Activated CD4-positive, alpha-beta T cell treated with anti-CD3 and anti-CD28 coated beads for 48 hours (primary cell): ENCODE measurements at regions not wholly inside any gene's neighbourhood (a gene's known extent, or its start where the extent isn't known, plus 50 kb on each side); places are given as distances from the start of the nearest gene placed in this dataset.
"Not testable (repeated sequence)": the region's sequence is repeated elsewhere in the genome, so short reads cannot be mapped to it uniquely, and the experiment has no call there.

Source experiments
- DNase-seq: peaks from one replicate; pipeline ENCODE4 v3.0.0-alpha.2; 2020

- DNase-seq = no peak
Measured at GRCh38 chr9:100819980-100820379, 208.5 kb upstream of the PLPPR1 start.

- DNase-seq = not testable (repeated sequence)
Measured at GRCh38 chr9:100833035-100833434, 195.5 kb upstream of the PLPPR1 start.

GRCh38 chr9:100838857-100839256 is 189.7 kb upstream of the PLPPR1 start:
- no peak for DNase-seq

- no peak for DNase-seq
Measured at GRCh38 chr9:100848726-100849125, 179.8 kb upstream of the PLPPR1 start.

- no peak for DNase-seq
Measured at GRCh38 chr9:100852088-100852487, 176.4 kb upstream of the PLPPR1 start.

GRCh38 chr9:100856238-100856637 is 172.3 kb upstream of the PLPPR1 start:
- DNase-seq = no peak

- DNase-seq = no peak
Measured at GRCh38 chr9:100865111-100865510, 163.4 kb upstream of the PLPPR1 start.

GRCh38 chr9:100865648-100866047 is 162.9 kb upstream of the PLPPR1 start:
- DNase-seq = no peak

GRCh38 chr9:100869326-100869725 is 159.2 kb upstream of the PLPPR1 start:
- DNase-seq = no peak

GRCh38 chr9:100879884-100880283 is 148.6 kb upstream of the PLPPR1 start:
- no peak for DNase-seq

- no peak for DNase-seq
Measured at GRCh38 chr9:100880284-100880683, 148.2 kb upstream of the PLPPR1 start.

GRCh38 chr9:100884518-100884917 is 144.0 kb upstream of the PLPPR1 start:
- no peak for DNase-seq

GRCh38 chr9:100890321-100890720 is 138.2 kb upstream of the PLPPR1 start:
- DNase-seq = no peak

- no peak for DNase-seq
Measured at GRCh38 chr9:100911273-100911672, 117.3 kb upstream of the PLPPR1 start.

- no peak for DNase-seq
Measured at GRCh38 chr9:100913257-100913656, 115.3 kb upstream of the PLPPR1 start.

- no peak for DNase-seq
Measured at GRCh38 chr9:100914266-100914665, 114.3 kb upstream of the PLPPR1 start.

- DNase-seq = no peak
Measured at GRCh38 chr9:100919506-100919905, 109.0 kb upstream of the PLPPR1 start.

GRCh38 chr9:100926366-100926765 is 102.2 kb upstream of the PLPPR1 start:
- no peak for DNase-seq

- DNase-seq = no peak
Measured at GRCh38 chr9:100927763-100928162, 100.8 kb upstream of the PLPPR1 start.

GRCh38 chr9:100933656-100934055 is 94.9 kb upstream of the PLPPR1 start:
- DNase-seq = no peak

GRCh38 chr9:100937382-100937781 is 91.1 kb upstream of the PLPPR1 start:
- DNase-seq = no peak

- no peak for DNase-seq
Measured at GRCh38 chr9:100938507-100938906, 90.0 kb upstream of the PLPPR1 start.

- no peak for DNase-seq
Measured at GRCh38 chr9:100939636-100940035, 88.9 kb upstream of the PLPPR1 start.

GRCh38 chr9:100959226-100959625 is 69.3 kb upstream of the PLPPR1 start:
- DNase-seq = no peak
